Fibroblast of skin of right biceps (primary cell): ENCODE measurements at regions not wholly inside any gene's neighbourhood (a gene's known extent, or its start where the extent isn't known, plus 50 kb on each side); places are given as distances from the start of the nearest gene placed in this dataset.
A peak's percentile ranks its signal among the peaks of the same experiment; 100 is the strongest.
"Not testable (repeated sequence)": the region's sequence is repeated elsewhere in the genome, so short reads cannot be mapped to it uniquely, and the experiment has no call there.

Experiments used
- DNase-seq: peaks from one replicate; pipeline ENCODE4 v3.0.0-alpha.2; 2013

DNA sequence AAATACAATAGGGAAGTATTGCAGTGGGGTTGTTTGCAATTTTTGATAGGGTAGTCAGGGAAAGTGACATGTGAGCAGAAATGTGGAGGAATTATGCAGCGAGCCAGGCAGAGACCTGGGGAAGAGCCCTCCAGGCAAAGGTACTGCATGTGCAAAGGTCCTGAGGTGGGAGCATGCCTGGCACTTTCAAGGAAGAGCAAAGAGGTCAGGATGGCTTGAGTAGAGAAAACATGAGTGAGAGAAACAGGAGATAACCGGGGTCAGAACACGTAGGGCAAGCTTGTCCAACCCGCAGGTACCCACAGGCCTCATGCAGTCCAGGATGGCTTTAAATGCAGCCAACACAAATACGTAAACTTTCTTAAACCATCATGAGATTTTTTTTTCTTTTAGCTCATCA, 71.0 kb downstream of the COQ2 start:
- no peak for DNase-seq

DNA sequence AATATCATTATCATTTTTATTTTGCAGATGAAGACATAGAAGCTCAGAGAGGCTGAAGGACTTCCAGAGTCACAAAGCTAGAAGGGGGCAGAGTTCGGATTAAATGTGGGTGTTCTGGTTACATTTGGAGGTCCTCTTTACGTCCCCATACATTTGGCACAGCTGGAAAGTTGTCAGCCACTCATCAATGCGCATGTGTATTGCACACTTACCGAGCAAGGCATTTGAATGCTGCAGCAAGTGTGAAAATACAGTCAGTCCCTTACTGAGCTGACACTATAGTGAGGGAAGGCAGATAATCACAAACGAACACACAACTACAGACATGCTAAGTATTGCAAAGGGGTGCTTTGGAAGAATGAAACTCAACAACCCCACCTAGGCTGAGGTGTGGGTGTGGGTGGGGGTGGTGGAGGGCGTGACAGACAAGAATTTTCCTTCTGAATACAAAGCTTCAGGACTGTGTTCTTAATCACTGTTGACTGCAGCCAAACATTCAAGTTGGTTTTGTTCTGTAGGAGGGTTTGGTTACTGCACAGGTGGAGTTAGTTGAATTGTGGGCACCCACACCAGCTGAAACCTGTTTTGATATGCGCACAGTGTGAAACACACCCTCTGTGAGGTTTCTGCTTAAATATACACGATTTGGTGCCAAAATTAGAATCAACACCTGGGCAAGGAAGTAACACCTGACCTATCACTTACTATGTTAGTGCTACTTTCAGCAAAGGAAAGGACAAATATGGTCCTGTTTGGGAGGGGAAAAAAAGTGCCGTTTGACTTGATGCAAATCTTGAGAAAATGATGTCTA, 72.4 kb downstream of the COQ2 start:
- DNase-seq: no peak

DNA sequence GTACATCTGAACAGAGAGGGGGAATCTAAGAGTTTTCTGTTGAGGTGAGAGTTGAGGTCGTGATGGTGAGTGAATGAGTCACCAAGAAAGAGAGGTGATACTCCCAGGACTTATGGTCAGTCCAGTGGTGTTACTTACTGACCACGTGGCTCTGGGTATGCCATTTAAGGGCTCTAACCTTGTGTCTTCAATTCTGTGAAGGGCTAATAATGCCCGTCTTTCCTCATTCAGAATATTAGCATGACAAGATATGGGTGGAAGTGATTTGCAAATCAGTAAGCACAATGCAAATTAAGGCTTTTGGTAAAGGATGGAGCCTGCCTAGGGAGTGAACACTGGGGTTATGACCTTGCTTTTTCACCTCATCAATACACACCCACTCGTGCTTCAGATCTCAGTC, 75.2 kb downstream of the COQ2 start:
- DNase-seq: no peak

DNA sequence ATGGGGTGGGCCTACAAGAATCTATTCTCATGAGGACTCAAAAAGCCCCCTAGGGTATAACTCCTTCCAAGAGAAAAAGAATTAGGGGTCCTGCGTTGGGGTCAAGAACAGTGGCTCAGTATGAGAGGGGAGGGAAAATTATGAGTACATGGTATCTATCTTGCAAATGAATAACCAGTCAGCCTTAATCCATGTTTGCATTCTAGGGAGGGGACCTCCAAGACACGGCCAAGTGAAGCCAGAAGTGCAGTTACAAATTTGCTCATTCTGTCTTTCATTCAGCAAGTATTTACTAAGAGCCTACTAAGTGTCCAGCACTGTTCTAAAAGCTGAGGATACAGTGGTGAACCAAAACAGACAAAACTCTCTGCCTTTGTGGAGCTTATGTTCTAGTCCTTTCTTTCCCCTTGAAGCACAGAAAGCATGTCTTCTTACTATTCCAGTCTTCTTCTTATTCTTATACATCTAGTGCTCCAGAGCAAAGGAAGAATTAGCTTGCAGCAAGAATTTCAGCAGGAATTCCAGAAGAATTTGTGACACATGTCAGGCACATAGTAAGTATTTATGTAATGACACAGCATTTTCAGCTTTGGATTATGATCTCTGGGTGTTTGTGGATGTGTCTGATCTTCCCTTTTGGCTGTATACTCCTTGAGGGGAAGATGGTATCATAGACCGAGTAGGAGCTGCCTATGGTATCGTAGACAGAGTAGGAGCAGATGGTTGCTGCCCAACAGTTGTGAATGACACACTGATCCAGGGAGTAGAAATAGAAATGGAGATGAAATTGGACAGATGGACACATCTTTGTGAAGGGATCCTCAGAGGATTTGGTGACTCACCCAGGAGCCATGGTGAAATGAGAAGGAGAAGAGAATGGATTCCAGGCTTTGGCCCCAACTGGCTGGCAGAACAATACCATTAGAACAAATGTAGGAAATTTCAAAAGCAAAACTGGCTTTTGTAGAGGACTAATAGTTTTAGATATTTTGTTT, 75.9 kb downstream of the COQ2 start:
- peak; percentile 31 for DNase-seq

DNA sequence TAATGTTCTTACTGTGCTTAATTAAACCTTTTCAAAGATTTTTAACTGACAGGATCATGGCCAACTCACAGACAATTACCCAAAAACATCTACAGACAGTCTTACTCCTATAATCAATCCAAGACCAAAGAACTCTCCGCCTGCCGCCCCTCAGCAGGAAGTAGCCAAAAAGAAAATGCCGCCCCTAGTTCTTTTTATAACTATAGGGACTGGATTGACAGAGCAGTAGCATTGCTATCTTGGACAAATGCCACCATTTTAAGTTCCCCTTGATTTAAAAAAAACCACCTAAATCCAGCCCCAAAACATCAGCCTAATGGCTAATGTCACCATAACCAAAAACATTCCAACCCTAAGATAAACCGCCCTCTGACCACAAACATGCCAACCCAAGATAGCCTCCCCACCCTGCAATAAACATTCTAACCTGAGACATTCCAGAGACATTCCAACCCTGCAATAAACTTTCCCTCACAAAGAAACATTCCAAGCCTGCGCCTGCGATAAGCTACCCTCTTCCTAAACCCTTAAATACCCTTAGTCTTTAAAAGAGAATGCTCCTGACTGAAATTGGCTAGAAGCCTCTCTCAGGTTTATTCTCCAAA, 77.0 kb downstream of the COQ2 start:
- peak; percentile 86 for DNase-seq

DNA sequence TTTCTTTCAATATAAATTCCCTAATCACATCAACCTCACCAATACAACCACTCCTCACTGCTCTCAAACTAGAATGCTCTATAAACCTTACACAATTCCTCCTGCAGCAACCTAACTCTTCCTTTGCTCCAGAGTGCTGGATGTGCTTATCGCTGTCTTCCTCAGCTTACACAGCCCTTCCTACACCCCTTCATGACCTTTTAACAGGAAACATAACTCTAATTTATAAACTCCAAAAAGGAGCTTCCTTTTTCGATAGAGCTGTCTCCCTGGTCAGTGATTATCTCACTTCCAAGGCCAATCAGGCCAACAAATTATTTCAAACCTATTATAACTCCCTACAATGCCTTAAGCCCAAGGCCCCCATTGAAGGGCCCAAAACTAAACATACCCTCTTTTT, 78.8 kb downstream of the COQ2 start:
- no peak for DNase-seq

DNA sequence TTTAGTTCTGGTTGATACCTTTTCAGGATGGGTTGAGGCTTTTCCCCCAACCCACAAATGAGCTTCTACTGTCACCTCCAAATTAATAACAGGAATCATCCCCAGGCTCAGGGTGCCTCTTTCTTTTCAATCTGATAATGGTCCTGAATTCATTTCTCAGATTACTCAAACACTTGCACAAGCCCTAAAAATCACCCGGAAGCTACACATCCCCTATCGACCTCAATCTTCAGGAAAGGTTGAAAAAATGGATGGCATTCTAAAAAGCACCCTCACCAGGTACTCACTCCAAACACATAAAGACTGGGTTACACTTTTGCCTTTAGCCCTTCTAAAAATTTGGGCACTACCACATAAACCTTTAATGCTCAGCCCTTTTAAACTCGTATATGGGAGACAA, 79.9 kb downstream of the COQ2 start:
- no peak for DNase-seq

DNA sequence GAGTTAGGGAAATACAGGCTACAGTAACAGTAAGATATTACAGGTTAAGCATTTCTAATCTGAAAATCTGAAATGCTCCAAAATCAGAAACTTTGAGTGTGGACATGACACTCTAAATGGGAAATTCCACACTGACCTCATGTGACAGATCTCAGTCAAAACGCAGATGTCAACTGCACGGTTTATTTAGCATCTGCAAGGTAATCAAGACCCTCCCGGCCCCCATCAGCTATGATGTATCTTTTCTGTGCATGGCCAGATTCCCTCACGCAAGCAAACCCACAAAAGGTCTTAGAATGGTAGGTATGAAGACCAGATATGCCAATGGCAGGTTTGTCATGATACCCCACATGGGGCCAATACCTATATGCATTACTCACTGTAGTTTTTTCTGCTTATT, 82.8 kb downstream of the COQ2 start:
- DNase-seq: no peak

DNA sequence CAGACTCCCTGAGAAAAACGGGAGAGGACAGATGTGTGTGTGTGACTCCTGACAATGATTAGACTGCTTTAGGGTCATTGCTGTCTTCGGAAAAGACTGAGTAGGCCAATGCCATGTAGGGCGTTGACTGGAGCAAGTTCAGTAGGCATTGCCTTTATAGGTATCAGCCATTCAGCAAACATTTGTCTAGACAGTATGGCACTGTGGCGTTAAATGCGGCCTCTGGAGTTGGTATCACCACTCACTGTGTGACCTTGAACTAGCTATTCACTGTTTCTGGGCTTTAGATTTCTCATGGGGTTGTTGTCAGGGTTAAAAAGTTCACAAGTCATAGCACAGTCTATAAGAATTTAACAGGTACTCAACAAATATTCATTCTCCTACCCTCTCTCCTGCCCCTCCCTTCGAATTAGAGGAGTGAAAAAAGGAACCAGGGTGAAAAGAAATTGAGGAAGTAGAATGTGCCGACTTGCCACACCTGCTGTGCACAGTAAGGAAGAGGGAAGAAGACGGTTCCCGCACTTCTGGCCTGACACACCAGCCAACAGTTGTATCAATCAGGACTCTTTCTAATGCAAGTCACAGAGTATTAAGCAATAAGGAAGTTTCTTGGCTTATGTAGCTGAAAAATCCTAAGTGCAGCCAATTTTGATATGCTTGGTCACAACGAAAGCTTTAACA, 83.2 kb upstream of the PLAC8 start:
- DNase-seq: no peak

DNA sequence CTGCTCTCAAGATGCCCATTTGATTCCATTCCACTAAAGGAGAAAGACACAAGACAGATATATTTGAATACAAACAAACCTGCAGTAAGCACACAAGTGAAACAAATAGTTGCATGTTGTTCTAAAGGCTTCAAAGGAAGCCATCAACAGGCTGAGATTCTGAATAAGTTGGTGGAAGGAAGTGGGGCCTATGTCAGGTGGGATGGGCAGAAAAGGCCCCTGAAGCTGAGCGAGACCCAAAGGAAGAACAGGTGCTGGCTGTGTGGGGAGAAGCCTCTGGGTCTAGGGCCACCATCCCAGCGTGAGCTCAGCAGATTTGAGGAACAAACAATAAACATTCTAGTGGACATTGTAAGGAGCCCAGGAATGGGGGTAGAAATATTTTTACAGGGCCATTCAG, 82.4 kb upstream of the PLAC8 start:
- DNase-seq: no peak

DNA sequence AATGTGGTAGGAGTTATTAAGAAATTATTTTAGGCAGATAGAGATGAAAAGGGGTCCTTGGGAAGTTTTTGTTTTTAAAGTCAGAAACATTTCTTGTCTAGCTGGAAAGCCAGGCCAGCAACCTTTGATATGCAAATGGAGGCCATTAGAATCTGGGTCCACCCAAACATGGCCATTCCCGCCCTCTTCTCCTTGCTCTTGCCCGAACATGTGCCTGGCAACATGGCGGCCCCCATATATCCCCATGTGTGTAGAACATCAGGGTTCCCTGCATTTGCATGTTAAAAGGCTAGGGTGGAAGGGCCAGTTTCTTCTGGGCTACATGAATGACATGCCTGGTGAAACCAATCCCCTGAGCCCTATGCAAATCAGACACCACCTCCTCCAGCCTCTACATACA, 80.7 kb upstream of the PLAC8 start:
- no peak for DNase-seq

DNA sequence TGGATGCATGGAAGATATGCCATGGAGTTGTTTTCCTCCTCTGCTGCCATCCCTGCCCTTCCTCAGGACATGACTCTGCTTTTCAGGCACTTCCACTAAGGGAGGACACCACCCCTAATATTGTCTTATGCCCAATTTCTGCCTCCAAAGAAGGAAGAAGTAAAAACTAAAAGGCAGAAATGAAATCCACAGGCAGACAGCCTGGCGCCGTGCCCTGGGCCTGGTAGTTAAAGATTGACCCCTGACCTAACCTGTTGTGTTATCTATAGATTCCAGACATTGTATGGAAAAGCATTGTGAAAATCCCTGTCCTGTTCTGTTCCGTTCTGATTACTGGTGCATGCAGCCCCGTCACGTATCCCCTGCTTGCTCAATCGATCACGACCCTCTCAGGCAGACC, 80.1 kb upstream of the PLAC8 start:
- not testable (repeated sequence) for DNase-seq

DNA sequence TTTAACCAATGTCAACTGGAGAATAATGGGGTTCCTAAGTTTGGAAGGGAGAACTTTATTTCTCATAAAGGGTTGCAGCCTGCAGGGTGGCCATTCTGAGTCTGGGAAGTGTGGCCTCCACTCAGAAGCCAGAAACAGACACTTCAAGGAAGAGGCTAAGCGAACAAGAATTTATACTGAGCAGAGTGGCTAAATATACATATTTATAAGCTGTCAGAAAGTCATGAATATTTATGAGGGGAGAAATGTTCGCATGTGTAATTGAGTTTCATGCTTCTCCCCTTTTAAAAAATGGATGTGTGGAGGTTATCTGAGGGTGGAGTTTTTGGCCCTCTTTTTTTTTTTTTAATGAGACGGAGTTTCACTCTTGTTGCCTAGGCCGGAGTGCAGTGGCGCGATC, 78.1 kb upstream of the PLAC8 start:
- DNase-seq: no peak

DNA sequence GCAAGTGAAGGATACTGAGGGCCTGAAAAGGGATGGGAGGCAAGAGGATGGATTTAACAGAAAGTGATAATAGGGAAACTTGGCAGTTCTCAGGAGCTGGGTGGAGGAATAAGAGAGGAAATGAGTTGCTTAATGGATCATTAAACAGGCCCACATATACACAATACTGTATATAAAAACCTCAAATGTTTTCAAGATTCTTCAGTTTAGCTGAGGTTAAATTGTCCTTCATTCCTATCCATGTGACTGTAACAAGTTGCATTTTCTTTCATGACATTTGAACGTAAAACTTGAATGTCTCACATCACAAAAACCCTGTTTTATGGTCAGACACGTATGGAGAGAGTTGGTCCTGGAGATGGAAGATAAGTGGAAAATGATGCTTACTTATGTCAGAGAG, 76.5 kb upstream of the PLAC8 start:
- peak; percentile 3 for DNase-seq

DNA sequence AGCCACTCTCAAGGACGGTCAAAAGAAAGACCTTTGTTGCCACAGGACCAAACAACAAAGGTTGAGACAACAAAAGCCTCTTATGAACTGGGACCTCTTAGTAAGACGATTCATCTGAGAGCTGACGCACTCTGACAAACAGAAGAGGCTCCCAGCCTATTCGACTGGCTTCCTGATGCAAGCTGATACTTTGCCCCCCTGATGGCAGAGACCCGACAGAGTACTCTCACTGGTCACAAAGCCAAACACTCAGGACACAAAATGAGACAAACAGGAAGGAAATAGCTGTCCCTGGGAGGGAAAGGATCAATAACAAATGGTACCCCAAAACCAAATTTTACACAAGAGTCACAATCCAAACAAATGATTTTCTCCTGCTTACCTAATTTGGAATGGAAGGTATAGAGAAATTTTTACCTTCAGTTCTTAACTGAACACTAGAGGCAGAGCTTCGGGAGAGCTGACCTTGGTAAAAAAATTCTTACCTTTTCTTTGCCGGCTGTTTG, 75.2 kb upstream of the PLAC8 start:
- DNase-seq: no peak

DNA sequence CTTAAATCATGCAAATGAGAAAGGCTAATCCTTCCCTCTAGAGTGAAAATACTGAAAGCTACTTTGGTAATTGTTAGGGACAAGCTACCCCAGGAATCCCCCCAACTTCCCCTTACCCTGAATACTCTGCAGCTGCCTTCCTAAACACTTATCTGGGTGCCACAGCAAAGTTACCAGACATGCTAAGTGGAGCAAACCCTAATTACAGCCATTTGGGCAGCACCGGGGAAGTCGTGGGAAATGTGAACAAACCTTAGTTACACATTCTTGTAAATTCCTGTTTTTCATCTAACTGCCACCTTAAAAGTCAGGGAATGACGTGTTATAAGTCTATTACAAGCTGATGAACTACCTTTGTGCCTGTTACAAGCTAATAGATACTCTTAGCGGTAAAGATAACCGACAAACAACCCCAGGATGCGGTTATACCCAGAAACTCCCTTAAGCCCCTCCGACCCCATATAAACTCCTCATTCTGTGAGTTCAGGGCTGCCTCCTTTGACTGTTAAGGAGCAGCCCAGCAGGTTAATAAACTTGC, 66.0 kb upstream of the PLAC8 start:
- DNase-seq: no peak

DNA sequence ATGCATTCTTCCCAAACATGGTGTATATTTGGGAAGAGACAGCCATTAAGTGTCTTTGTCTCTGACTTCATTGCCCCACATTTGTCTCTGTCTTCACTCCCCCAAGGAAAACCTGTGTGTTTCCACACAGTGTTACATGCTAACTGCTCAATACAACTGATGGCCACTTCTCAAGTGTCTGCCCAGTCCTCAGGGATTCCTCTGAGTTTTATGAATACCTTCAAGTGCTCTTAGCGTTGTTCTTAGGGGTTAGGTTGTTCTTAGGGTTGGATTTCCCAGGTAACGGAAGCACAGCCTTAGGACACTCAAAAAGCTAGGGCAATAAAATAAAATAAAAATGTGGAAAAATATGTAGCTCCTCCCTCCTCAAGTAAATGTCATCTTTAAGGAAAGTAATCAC, 64.7 kb upstream of the PLAC8 start:
- DNase-seq: no peak

DNA sequence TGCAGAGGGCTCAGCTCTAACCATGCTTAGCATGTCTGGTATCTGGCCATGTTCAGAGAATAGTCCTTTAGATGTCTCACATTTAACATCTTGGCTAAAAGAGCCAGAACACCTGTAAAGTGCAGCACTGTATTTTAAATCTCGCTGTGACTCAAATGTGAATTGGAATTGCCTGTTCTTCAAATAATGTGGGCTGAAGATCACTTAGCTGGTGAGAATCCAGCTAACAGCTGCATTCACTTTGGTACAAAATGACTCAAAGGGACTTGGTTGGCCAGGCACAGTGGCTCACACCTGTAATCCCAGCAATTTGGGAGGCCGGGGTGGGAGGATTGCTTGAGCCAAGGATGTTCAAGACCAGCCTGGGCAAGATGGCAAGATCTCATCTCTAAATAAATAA, 63.5 kb upstream of the PLAC8 start:
- no peak for DNase-seq

DNA sequence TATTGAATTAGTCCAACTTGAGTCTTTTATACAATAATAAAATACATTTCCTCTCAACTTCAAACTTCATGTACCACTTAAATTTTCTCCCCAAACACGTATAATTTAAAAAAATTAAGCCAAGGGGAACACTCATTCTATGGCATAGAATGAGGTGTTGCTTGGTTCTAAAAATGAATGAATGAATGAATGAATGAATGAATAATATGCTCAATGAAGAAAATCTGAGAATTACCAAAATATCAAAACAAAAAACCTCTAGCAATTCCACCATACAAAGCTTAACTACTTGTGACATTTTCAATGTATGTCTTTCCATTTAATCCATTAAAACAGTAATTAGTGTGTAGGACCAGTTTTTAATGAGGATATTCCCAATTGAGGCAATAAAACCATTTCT, 62.7 kb upstream of the PLAC8 start:
- DNase-seq: no peak

DNA sequence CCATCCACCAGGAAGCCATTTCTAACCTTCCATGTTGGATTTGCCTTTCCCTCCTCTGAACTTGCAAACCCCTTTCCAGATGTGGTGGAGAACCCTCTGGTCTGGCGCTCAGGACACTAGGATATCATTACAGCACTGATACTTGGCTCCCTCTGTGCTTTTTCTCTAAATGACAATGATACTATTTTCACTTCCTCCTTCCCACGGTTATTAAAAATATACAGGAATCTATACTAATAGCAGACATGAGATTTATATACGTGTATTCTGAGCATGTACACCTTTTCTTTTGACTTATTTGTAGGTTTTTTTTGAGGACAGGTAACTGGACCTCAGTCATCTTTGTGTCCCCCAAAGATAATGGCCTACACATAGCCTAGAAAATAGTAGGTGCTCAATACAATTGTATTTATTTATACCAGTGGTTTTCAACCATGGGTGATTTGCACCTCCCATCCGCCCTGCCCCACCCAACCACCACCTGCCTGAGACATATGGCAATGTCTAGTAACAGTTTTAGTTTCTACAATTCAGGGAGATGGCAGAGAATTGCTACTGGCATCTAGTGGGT, 60.4 kb upstream of the PLAC8 start:
- no peak for DNase-seq

DNA sequence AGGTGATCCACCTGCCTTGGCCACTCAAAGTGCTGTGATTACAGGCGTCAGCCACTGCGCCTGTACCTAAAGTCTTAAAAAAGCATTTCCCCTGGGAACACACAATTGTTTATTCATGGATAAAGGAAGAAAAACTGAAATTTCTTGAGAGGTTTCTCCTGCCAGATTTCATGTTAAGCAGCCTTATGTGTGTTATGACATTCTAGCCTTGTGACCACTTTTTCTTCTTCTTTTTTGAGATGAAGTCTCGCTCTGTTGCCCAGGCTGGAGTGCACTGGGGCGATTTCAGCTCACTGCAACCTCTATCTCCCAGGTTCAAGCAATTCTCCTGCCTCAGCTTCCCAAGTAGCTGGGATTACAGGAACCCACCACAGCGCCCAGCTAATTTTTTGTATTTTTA, 57.8 kb upstream of the PLAC8 start:
- DNase-seq: no peak

DNA sequence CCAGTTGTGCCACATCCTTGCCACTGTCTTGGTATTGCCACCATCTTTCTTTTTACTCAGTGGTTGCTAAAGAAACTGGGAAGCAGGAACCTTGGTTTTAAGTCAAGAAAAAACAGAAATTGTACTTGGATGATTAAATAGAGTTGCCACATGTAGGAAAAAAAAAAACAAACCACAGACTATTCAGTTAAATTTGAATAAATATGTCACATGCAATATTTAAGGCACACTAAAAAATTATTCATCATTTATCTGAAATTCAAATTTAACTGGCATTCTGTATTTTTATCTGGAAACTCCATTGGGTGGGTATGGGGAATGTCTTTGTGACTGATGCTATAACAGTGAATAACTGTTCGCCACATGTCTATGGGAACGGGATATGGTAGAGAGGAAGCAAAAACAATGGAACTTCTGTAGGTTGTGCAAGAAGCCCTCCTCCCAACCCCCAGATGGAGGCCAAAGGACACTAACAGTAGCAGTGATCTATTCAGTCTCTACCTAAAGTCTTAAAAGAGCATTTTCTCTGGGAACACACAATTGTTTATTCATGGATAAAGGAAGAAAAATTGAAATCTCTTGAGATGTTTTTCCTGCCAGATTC, 57.0 kb upstream of the PLAC8 start:
- DNase-seq: no peak
